SK-N-SH (cell line): ENCODE measurements at regions not wholly inside any gene's neighbourhood (a gene's known extent, or its start where the extent isn't known, plus 50 kb on each side); places are given as distances from the start of the nearest gene placed in this dataset.

Experiments
- EP300 ChIP-seq, 2 experiments: IDR thresholded peaks; 2 replicates each; pipeline versions ENCODE4 v1.4.0 to v1.6.1; 2012; ENCODE audit warnings: borderline replicate concordance in 1 of 2, low read depth in 1 of 2, low read length in 1 of 2
- POLR2AphosphoS5 ChIP-seq: IDR thresholded peaks from 2 replicates; pipeline ENCODE4 v1.6.1; 2012; ENCODE audit warnings: low read depth, low read length
- TF ChIP-seq, protein P1 (sequence below): IDR thresholded peaks from 2 replicates; pipeline ENCODE4 v1.6.1; 2012; ENCODE audit warnings: mild to moderate bottlenecking, low read depth, low read length, moderate library complexity

DNA sequence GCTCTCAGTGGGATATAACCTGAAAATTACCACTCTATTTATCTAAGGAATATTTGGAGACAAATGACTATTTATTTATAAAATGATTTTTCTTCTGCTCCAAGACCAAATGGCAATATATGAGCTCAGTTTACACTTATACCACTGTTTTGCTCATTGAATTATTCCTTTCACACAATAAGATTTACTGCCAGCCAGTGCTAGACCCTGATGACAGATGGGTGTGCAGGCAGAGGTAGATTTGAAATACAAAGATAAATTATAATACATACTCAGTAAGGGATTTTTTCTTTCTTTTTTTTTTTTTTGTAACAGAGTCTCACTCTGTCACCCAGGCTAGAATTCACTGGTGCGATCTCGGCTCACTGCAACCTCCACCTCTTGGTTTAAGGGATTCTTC is 980.3 kb downstream of the EPHA3 start:
- TF ChIP-seq EP300 (IDR thresholded peaks at IDR 0.05; ENCODE audit: borderline replicate concordance in 1 of 2, low read depth in 1 of 2, low read length in 1 of 2) (no peak), POLR2AphosphoS5 (no peak)
- TF ChIP-seq, protein P1, sequence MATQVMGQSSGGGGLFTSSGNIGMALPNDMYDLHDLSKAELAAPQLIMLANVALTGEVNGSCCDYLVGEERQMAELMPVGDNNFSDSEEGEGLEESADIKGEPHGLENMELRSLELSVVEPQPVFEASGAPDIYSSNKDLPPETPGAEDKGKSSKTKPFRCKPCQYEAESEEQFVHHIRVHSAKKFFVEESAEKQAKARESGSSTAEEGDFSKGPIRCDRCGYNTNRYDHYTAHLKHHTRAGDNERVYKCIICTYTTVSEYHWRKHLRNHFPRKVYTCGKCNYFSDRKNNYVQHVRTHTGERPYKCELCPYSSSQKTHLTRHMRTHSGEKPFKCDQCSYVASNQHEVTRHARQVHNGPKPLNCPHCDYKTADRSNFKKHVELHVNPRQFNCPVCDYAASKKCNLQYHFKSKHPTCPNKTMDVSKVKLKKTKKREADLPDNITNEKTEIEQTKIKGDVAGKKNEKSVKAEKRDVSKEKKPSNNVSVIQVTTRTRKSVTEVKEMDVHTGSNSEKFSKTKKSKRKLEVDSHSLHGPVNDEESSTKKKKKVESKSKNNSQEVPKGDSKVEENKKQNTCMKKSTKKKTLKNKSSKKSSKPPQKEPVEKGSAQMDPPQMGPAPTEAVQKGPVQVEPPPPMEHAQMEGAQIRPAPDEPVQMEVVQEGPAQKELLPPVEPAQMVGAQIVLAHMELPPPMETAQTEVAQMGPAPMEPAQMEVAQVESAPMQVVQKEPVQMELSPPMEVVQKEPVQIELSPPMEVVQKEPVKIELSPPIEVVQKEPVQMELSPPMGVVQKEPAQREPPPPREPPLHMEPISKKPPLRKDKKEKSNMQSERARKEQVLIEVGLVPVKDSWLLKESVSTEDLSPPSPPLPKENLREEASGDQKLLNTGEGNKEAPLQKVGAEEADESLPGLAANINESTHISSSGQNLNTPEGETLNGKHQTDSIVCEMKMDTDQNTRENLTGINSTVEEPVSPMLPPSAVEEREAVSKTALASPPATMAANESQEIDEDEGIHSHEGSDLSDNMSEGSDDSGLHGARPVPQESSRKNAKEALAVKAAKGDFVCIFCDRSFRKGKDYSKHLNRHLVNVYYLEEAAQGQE, result no peak
